ENCODE measurements at regions not wholly inside any gene's neighbourhood (a gene's known extent, or its start where the extent isn't known, plus 50 kb on each side); places are given as distances from the start of the nearest gene placed in this dataset.
A peak's percentile ranks its signal among the peaks of the same experiment; 100 is the strongest.
"Not testable (repeated sequence)": the region's sequence is repeated elsewhere in the genome, so short reads cannot be mapped to it uniquely, and the experiment has no call there.

DNA sequence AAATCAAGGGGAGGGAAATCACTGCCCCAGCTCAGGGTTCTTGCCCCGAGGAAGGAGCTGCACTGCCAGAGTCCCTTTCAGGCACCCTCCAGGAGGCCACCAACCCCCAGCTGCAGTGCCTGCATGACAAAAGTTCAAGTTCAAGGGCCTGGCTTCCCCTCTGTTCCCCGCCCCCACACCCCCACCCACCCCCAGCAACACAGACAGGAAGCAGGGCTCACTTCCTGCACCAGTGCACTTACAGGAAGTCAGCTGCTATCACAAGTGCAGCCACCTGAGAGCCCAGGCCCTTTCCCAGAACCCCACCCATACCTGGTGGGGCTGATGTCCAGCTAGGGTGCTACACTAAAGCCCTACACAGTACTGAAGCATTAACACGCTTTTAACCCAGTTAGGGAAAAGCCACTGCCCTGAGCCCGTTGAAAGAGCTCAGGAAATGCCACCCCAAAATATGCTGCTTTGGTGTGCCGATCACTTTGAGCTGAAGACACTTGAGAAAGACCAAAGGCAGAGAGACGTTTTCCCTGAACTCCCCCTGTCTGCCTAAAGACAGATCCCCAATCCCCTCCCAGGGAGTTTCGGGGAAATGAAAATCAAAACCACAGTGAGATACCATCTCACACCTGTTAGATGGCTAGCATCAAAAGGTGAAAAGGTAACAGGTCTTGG lies 109.9 kb upstream of the CAB39 start:
- peaks cover 17% of the 10 kb centered on the region for H3K4me1 ChIP-seq (ENCODE audit: low read length)
- peak overlapping the region; percentile 71 for H3K4me2 ChIP-seq (ENCODE audit: low read depth, low read length)
- no peaks in the 10 kb centered on the region for H3K9me3 ChIP-seq (replicated peaks; ENCODE audit: insufficient read depth, low read length)
- peak; percentile 74 for DNase-seq
- H3F3A ChIP-seq (ENCODE audit: insufficient read depth, low read length) = peaks cover 7% of the 10 kb centered on the region
- no peaks in the 10 kb centered on the region for H4K20me1 ChIP-seq (ENCODE audit: insufficient read depth, low read length)
- H3K9me2 ChIP-seq (replicated peaks; ENCODE audit: insufficient read depth, low read length) = no peaks in the 10 kb centered on the region
- no peaks in the 10 kb centered on the region for H3K79me2 ChIP-seq (ENCODE audit: low read length)
- H3K27me3 ChIP-seq (replicated peaks; ENCODE audit: insufficient read depth, low read length) = no peaks in the 10 kb centered on the region
- peak overlapping the region; percentile 84 for H2AFZ ChIP-seq (ENCODE audit: low read length)
- H3K9ac ChIP-seq (ENCODE audit: low read length) = no peak overlapping the region
- H3K36me3 ChIP-seq (replicated peaks; ENCODE audit: insufficient read depth, low read length) = no peaks in the 10 kb centered on the region
- peak overlapping the region; percentile 84 for H3K27ac ChIP-seq (ENCODE audit: low read length)
- H3K4me3 ChIP-seq (ENCODE audit: low read length) = no peak overlapping the region
- TF ChIP-seq, protein P1, sequence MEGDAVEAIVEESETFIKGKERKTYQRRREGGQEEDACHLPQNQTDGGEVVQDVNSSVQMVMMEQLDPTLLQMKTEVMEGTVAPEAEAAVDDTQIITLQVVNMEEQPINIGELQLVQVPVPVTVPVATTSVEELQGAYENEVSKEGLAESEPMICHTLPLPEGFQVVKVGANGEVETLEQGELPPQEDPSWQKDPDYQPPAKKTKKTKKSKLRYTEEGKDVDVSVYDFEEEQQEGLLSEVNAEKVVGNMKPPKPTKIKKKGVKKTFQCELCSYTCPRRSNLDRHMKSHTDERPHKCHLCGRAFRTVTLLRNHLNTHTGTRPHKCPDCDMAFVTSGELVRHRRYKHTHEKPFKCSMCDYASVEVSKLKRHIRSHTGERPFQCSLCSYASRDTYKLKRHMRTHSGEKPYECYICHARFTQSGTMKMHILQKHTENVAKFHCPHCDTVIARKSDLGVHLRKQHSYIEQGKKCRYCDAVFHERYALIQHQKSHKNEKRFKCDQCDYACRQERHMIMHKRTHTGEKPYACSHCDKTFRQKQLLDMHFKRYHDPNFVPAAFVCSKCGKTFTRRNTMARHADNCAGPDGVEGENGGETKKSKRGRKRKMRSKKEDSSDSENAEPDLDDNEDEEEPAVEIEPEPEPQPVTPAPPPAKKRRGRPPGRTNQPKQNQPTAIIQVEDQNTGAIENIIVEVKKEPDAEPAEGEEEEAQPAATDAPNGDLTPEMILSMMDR (IDR thresholded peaks at IDR 0.05; ENCODE audit: low read length) = no peak
- TF ChIP-seq EZH2phosphoT487 (IDR thresholded peaks at IDR 0.05; ENCODE audit: low read length) = no peak

DNA sequence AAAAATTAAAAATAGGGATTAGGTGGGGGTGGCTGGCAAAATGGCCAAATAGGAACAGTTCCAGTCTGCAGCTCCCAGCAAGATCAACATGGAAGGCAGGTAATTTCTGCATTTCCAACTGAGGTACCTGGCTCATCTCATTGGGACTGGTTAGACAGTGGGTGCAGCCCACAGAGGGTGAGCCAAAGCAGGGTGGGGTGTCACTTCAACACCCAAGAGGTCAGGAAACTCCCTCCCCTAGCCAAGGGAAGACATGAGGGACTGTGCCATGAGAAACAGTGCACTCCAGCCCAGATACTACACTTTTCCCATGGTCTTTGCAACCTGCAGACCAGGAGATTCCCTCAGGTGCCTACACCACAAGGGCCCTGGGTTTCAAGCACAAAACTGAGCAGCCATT lies 109.3 kb upstream of the CAB39 start:
- not testable (repeated sequence) for H2AFZ ChIP-seq (ENCODE audit: low read length); H3K9ac ChIP-seq (ENCODE audit: low read length)

DNA sequence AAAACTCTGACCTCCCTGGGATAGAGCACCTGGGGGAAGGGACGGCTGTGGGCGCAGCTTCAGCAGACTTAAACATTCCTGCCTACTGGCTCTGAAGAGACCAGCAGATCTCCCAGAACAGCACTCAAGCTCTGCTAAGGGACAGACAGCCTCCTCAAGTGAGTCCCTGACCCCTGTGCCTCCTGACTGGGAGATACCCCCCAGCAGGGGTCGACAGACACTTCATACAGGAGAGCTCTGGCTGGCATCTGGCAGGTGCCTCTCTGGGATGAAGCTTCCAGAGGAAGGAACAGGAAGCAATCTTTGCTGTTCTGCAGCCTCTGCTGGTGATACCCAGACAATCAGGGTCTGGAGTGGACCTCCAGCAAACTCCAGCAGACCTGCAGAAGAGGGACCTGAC lies 108.5 kb upstream of the CAB39 start:
- not testable (repeated sequence) for H3K9me2 ChIP-seq (replicated peaks; ENCODE audit: insufficient read depth, low read length); H3K79me2 ChIP-seq (ENCODE audit: low read length); H3K36me3 ChIP-seq (replicated peaks; ENCODE audit: insufficient read depth, low read length); H3K27ac ChIP-seq (ENCODE audit: low read length); H3K4me3 ChIP-seq (ENCODE audit: low read length); H3K9me3 ChIP-seq (replicated peaks; ENCODE audit: insufficient read depth, low read length); H3K4me2 ChIP-seq (ENCODE audit: low read depth, low read length); H3K27me3 ChIP-seq (replicated peaks; ENCODE audit: insufficient read depth, low read length); H4K20me1 ChIP-seq (ENCODE audit: insufficient read depth, low read length); H3K9ac ChIP-seq (ENCODE audit: low read length); DNase-seq; H2AFZ ChIP-seq (ENCODE audit: low read length); H3F3A ChIP-seq (ENCODE audit: insufficient read depth, low read length)
- H3K4me1 ChIP-seq (ENCODE audit: low read length) = peaks cover 17% of the 10 kb centered on the region

More for the DNA sequence above, 109.3 kb upstream of the CAB39 start:
- not testable (repeated sequence) for H3K9me2 ChIP-seq (replicated peaks; ENCODE audit: insufficient read depth, low read length); DNase-seq; H3K9me3 ChIP-seq (replicated peaks; ENCODE audit: insufficient read depth, low read length); H3F3A ChIP-seq (ENCODE audit: insufficient read depth, low read length); H3K4me3 ChIP-seq (ENCODE audit: low read length); H3K27me3 ChIP-seq (replicated peaks; ENCODE audit: insufficient read depth, low read length); H3K79me2 ChIP-seq (ENCODE audit: low read length); H4K20me1 ChIP-seq (ENCODE audit: insufficient read depth, low read length); H3K36me3 ChIP-seq (replicated peaks; ENCODE audit: insufficient read depth, low read length)
- peaks cover 17% of the 10 kb centered on the region for H3K4me1 ChIP-seq (ENCODE audit: low read length)
- peak overlapping the region; percentile 71; the same call in 1 of the 2 replicates for H3K4me2 ChIP-seq (ENCODE audit: low read depth, low read length)
- peak overlapping the region; percentile 84; the same call in 1 of the 2 replicates for H3K27ac ChIP-seq (ENCODE audit: low read length)

DNA sequence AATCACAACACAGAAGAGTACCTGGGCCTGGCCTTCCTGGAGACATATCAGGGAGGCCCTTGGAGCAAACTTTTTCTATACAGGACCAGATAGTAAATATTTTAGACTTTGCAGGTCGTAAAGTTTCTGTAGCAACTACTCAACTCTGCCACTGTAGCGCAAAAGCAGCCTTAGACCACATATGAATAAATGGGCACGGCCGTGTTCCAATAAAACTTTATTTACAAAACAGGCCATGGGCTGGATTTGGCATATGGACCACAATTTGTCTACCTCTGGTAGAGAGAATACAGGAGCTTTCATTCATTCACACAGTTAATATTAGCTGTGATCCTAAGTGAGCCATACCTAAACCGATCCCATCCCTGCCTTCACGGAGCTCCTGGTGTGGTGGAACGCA lies 98.6 kb upstream of the CAB39 start:
- peaks cover 9% of the 10 kb centered on the region; the same call in 1 of the 2 replicates for H3K4me1 ChIP-seq (ENCODE audit: low read length)
- TF ChIP-seq EZH2phosphoT487 (IDR thresholded peaks at IDR 0.05; ENCODE audit: low read length) (no peak), EZH2 (optimal IDR thresholded peaks at IDR 0.05; ENCODE audit: low read depth, low read length) (no peak)
- TF ChIP-seq, protein P1 (IDR thresholded peaks at IDR 0.05; ENCODE audit: low read length) = no peak
- H4K20me1 ChIP-seq (ENCODE audit: insufficient read depth, low read length) = no peaks in the 10 kb centered on the region
- H3K27ac ChIP-seq (ENCODE audit: low read length) = no peak overlapping the region
- H3K9me2 ChIP-seq (replicated peaks; ENCODE audit: insufficient read depth, low read length) = no peaks in the 10 kb centered on the region
- H3K4me3 ChIP-seq (ENCODE audit: low read length) = no peak overlapping the region
- H3K27me3 ChIP-seq (replicated peaks; ENCODE audit: insufficient read depth, low read length) = no peaks in the 10 kb centered on the region
- H2AFZ ChIP-seq (ENCODE audit: low read length) = no peak overlapping the region
- no peaks in the 10 kb centered on the region for H3K36me3 ChIP-seq (replicated peaks; ENCODE audit: insufficient read depth, low read length)
- H3K79me2 ChIP-seq (ENCODE audit: low read length) = no peaks in the 10 kb centered on the region
- H3K9me3 ChIP-seq (replicated peaks; ENCODE audit: insufficient read depth, low read length) = no peaks in the 10 kb centered on the region
- DNase-seq = no peak
- no peaks in the 10 kb centered on the region for H3F3A ChIP-seq (ENCODE audit: insufficient read depth, low read length)
- H3K4me2 ChIP-seq (ENCODE audit: low read depth, low read length) = no peak overlapping the region
- no peak overlapping the region for H3K9ac ChIP-seq (ENCODE audit: low read length)

All from MM.1S (cell line).